AG09319 (cell line): ENCODE measurements at regions not wholly inside any gene's neighbourhood (a gene's known extent, or its start where the extent isn't known, plus 50 kb on each side); places are given as distances from the start of the nearest gene placed in this dataset.

ENCODE experiments used
- DNase-seq: peaks from one replicate; pipeline ENCODE4 v3.0.0-alpha.2; 2010; ENCODE audit warnings: low read depth; ENCODE audit errors: extremely low read depth
- CTCF ChIP-seq: IDR thresholded peaks from 2 replicates; pipeline ENCODE4 v1.5.1; 2011; ENCODE audit warnings: low read depth, mild to moderate bottlenecking, inconsistent platforms, low read length, moderate library complexity

GRCh38 chr14:61891810-61892209 lies 129.6 kb downstream of the SNAPC1 start:
- no peak for DNase-seq
- no peak for TF ChIP-seq CTCF

- no peak for DNase-seq
- no peak for TF ChIP-seq CTCF
These were observed 131.2 kb downstream of the SNAPC1 start for GRCh38 chr14:61893371-61893940.

GRCh38 chr14:61894452-61895077 lies 132.3 kb downstream of the SNAPC1 start:
- DNase-seq = peak; percentile 31
- peak; percentile 70 for TF ChIP-seq CTCF

GRCh38 chr14:61897300-61897699 lies 135.1 kb downstream of the SNAPC1 start:
- no peak for DNase-seq
- TF ChIP-seq CTCF = no peak

GRCh38 chr14:61898568-61898967 lies 136.3 kb downstream of the SNAPC1 start:
- no peak for DNase-seq
- TF ChIP-seq CTCF = no peak

- no peak for TF ChIP-seq CTCF
- DNase-seq = no peak
These were observed 137.3 kb downstream of the SNAPC1 start for GRCh38 chr14:61899497-61899896.

- no peak for DNase-seq
- TF ChIP-seq CTCF = no peak
These were observed 142.7 kb downstream of the SNAPC1 start for GRCh38 chr14:61904946-61905345.
